HK-2 (cell line): ENCODE measurements at regions not wholly inside any gene's neighbourhood (a gene's known extent, or its start where the extent isn't known, plus 50 kb on each side); places are given as distances from the start of the nearest gene placed in this dataset.
A peak's percentile ranks its signal among the peaks of the same experiment; 100 is the strongest.
"Not testable (repeated sequence)": the region's sequence is repeated elsewhere in the genome, so short reads cannot be mapped to it uniquely, and the experiment has no call there.

Experiments
- DNase-seq: peaks from one replicate; pipeline ENCODE4 v3.0.0-alpha.2; 2018; ENCODE audit not compliant: unreplicated experiment

GRCh38 chr14:89524990-89525667 is 108.1 kb upstream of the FOXN3 start:
- DNase-seq = no peak

- no peak for DNase-seq
Observed at GRCh38 chr14:89524412-89524811, 107.4 kb upstream of the FOXN3 start.

- DNase-seq = no peak
Observed at GRCh38 chr14:89521988-89522387, 105.0 kb upstream of the FOXN3 start.

- DNase-seq = no peak
Observed at GRCh38 chr14:89519040-89519439, 102.0 kb upstream of the FOXN3 start.

DNA sequence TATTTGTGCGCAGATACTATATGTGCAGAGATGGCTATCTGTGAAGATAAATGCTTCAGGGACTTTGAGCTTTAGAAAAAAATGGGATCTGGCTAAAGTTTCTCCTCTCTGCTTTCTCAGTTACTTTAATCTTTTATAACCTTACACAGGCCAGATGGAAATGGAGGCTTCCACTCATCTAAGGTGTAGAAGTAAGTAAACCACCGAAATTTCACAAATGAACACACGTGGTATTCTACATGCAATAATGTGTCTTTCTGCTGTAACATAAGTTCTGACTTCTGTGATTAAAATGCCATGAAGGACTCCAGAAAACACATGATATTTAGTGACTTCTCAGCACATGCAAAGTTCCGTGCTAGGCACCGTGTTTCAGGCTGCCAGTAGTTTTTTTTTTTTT is 99.1 kb upstream of the FOXN3 start:
- DNase-seq = no peak

- no peak for DNase-seq
Observed at GRCh38 chr14:89514601-89515000, 97.6 kb upstream of the FOXN3 start.

- no peak for DNase-seq
Observed at GRCh38 chr14:89509891-89510290, 92.9 kb upstream of the FOXN3 start.

DNA sequence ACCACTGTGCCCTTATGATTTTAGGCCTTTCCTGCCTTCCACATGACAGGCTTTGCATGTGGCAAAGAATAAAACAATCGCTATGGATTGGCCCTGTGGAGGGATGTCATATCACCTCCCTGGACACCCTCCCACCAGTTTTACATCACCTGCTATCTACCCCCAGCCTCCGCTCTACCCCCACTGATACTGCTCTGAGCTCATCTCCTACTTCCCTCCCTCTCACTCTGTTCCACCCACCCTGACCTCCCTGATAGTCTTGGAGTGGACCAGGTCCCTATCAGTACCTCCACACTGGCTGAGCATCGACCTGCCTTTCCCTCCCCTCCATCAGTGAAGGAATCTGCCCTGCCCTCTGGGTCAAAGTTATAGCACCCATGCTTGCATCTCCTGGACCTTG is 91.8 kb upstream of the FOXN3 start:
- DNase-seq = no peak

DNA sequence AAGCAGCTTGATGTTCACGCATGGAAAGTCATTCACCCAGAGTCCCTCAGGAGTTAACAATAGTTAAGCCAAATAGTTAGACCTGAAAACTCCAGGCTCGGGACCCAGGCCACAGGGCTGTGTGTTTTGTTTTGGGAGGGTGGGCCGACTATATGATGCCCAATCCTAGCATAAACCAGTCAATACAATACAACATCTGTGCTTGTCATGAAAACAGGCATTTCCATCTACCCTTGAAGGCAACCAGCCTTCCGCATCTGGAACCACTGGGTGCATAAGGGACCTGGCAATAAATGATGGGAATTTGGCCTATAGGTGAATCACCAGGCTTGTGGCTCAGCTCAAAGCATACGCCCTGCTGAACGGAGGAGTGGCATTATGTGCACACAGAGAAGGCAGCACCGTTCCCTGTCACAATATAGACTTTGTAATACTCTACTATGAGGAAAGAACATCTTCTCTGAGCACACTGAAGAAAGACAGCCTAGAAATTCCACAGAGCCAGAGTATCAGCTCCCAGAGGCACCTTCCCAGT is 91.0 kb upstream of the FOXN3 start:
- peak; percentile 44 for DNase-seq

DNA sequence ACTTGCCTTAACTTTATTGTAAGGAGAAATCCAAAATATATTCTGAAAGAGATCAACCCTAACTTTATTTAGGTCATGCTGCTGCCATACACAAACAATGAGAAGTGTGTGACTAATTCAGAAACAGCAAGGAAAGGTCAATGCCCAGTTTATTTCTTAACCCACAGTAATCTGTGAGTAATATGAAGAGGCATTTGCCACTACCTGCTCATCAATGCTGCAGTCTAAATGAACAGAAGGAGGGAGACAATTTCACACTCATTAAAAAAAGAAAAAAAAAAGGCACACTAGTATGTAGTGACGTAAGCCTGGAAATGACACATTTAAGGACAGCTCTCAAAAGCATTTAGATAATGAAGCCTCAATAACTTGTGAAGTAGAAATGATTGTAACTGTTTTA is 90.5 kb upstream of the FOXN3 start:
- DNase-seq = no peak

GRCh38 chr14:89506891-89507452 is 89.9 kb upstream of the FOXN3 start:
- DNase-seq = not testable (repeated sequence)

- DNase-seq = no peak
Observed at GRCh38 chr14:89504602-89505313, 87.7 kb upstream of the FOXN3 start.

DNA sequence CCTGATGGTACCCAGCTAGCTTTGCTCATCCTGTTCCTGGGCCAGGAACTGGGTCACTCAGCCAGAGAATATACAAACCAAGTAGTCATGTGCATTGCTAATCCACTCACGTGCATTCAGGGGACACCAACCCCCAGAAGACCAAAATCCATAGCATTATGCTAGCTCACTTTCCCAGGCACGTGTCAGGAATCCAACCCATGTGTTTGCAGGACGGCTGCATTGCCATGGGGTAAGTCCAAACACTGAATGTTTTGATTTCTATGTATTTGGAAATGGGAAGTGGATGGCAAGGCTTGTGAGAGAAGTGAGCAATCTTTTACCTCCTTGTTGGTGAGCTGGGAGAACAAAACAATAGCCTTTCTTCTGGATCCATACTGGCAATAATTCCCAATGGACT is 87.1 kb upstream of the FOXN3 start:
- DNase-seq = no peak

DNA sequence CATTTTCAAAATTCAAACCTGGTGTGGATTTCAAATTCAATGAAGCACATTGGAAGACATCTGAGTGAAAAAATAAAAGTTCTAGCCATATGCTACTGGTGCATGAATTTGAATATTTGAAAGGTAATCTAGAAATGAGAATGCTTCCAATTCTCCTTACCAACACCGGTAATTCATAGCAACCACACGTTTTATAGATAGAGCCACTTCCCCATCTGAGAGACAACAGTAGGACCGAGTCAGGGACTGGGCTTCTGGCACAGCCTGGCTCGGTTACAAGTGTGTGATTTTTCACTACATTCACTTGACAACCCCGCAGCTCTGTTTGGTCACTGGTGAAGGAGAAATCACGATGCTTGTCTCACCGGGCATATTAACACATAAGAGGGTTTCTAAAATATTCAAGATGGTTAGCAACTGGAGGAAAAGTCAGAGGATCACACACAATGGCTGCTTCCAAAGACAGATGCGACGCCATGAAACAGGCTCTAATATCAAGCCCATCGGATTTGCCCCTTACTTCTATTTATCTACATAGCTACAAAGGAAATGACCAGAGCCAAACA is 86.5 kb upstream of the FOXN3 start:
- no peak for DNase-seq

- DNase-seq = no peak
Observed at GRCh38 chr14:89502966-89503365, 85.9 kb upstream of the FOXN3 start.

DNA sequence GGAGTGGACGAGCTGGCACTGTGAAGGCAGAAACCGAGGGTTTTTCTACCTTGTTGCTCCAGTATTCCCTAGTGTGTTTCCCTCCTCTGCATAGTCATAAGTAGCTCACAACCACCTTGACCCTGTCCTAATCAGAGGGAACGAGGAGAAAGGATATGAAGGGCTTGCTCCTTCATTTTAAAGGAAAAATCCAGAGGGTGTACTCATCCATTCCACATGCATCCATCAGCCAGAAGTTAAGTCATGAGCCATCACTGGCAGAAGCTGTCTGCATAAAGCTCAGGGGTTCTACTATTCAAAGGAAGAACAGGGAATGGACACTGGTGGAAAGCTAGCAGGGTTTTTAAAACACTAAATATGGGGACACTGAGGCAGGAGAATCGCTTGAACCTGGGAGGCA is 84.3 kb upstream of the FOXN3 start:
- DNase-seq = no peak

DNA sequence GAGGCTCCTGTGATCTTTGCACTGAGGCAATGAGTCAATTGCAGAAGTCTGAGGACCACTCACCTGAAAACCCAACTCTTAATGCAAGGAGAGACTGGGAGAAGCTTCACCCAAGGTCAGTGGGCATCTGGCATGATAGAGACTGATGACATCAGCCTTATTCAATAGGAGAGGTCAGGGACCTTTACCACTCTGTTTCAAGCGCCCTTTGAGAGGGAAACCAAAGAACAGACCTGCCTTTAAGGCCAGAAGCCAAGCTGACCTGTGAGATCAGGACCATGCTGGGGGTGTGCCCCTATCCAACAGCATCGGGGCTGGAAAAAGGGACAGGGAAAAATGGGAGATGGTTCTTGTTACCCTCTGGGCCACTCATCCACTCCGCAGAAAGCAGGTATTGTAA is 83.3 kb upstream of the FOXN3 start:
- DNase-seq = no peak

- no peak for DNase-seq
Observed at GRCh38 chr14:89498878-89499277, 81.8 kb upstream of the FOXN3 start.

DNA sequence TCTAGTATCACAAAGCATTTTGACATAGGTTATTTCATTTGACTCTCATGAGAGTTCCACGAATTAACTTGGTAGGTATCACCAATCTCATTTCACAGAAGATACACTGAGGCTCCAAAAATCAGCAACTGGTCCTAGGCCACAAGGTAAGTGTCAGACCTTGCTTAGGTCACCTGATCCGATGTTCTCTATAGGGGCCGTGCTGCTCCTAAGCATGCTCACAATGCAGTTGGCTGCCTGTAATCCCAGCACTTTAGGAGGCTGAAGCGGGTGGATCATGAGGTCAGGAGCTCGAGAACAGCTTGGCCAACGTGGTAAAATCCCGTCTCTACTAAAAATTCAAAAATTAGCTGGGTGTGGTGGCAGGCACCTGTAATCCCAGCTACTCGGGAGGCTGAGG is 78.7 kb upstream of the FOXN3 start:
- no peak for DNase-seq

DNA sequence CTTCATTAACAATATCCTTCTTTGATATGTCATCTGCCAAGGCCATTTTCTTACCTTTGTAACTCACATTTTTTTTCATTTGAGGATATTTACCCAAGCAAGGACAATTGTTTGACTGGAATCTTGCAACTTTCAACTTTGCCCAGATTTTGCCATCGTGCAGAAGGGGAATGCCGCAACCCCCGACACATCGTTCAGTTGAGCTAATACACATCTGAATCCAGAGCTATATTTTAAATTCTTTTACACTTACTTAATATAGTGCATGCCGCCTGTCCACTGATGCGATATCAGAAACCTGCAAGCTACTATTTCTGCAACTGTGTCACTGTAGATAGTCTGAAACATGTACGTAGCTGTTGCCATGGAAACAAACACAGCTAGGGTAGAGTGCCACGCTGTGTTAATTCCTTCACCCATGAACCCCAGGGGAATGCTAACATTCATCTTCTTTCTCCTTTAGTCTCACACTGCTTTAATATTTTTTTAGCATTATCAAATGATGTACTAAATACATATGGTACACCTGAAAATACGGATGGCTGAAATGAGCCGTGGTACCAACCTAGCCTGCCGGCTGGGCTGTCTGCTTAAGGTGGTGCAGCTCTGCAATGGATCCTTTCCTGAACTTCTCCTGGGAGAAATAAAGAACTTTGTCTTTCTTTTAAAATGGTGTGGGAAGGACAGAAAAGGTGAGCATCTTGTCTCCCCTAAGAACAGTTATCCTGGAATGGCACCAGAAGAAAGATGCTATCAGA is 77.0 kb upstream of the FOXN3 start:
- no peak for DNase-seq

- no peak for DNase-seq
Observed at GRCh38 chr14:89493406-89493805, 76.4 kb upstream of the FOXN3 start.
